Glomerular endothelial cell (primary cell): ENCODE measurements at regions not wholly inside any gene's neighbourhood (a gene's known extent, or its start where the extent isn't known, plus 50 kb on each side); places are given as distances from the start of the nearest gene placed in this dataset.

Source experiments
- DNase-seq: peaks from one replicate; pipeline ENCODE4 v3.0.0-alpha.2; 2011; ENCODE audit warnings: low read depth, low spot score; ENCODE audit errors: extremely low read depth

- no peak for DNase-seq
Observed at GRCh38 chr14:25800841-25801240, 750.9 kb upstream of the STXBP6 start.

GRCh38 chr14:25788252-25788651, 738.3 kb upstream of the STXBP6 start:
- no peak for DNase-seq

GRCh38 chr14:25765909-25766308, 716.0 kb upstream of the STXBP6 start:
- no peak for DNase-seq

GRCh38 chr14:25759920-25760655, 710.1 kb upstream of the STXBP6 start:
- DNase-seq = no peak

GRCh38 chr14:25759256-25759655, 709.3 kb upstream of the STXBP6 start:
- DNase-seq = no peak

GRCh38 chr14:25757364-25757763, 707.4 kb upstream of the STXBP6 start:
- DNase-seq = no peak

- DNase-seq = no peak
Observed at GRCh38 chr14:25756876-25757275, 706.9 kb upstream of the STXBP6 start.

GRCh38 chr14:25753130-25753529, 703.2 kb upstream of the STXBP6 start:
- no peak for DNase-seq

GRCh38 chr14:25750436-25750835, 700.5 kb upstream of the STXBP6 start:
- no peak for DNase-seq
